NCI-H526 (cell line): ENCODE measurements at regions not wholly inside any gene's neighbourhood (a gene's known extent, or its start where the extent isn't known, plus 50 kb on each side); places are given as distances from the start of the nearest gene placed in this dataset.
"Not testable (repeated sequence)": the region's sequence is repeated elsewhere in the genome, so short reads cannot be mapped to it uniquely, and the experiment has no call there.

Experiments
- DNase-seq, 2 experiments: peaks; one replicate each; lab custom pipeline; 2025; lab: John Stamatoyannopoulos, UW

GRCh38 chr14:106317593-106317992 is 791.2 kb downstream of the TMEM121 start:
- DNase-seq = no peak

GRCh38 chr14:106318700-106319099 is 792.3 kb downstream of the TMEM121 start:
- DNase-seq = peak in 1 of 2 experiments; percentile 64

GRCh38 chr14:106323970-106324369 is 797.6 kb downstream of the TMEM121 start:
- peak in 1 of 2 experiments; percentile 14 for DNase-seq

- DNase-seq = no peak
Measured at GRCh38 chr14:106327234-106327633, 800.9 kb downstream of the TMEM121 start.

- DNase-seq = not testable (repeated sequence)
Measured at GRCh38 chr14:106327702-106328353, 801.4 kb downstream of the TMEM121 start.

- DNase-seq = not testable (repeated sequence)
Measured at GRCh38 chr14:106329243-106329642, 802.9 kb downstream of the TMEM121 start.

GRCh38 chr14:106329987-106330774 is 803.8 kb downstream of the TMEM121 start:
- DNase-seq = not testable (repeated sequence)

- DNase-seq = not testable (repeated sequence)
Measured at GRCh38 chr14:106334428-106335109, 808.2 kb downstream of the TMEM121 start.

GRCh38 chr14:106335110-106335429 is 808.7 kb downstream of the TMEM121 start:
- not testable (repeated sequence) for DNase-seq

GRCh38 chr14:106338775-106339174 is 812.4 kb downstream of the TMEM121 start:
- DNase-seq = not testable (repeated sequence)

- not testable (repeated sequence) for DNase-seq
Measured at GRCh38 chr14:106340658-106341057, 814.3 kb downstream of the TMEM121 start.

- DNase-seq = not testable (repeated sequence)
Measured at GRCh38 chr14:106341161-106341560, 814.8 kb downstream of the TMEM121 start.

GRCh38 chr14:106343626-106344025 is 817.2 kb downstream of the TMEM121 start:
- no peak for DNase-seq

GRCh38 chr14:106344065-106344614 is 817.8 kb downstream of the TMEM121 start:
- not testable (repeated sequence) for DNase-seq

GRCh38 chr14:106344791-106345479 is 818.6 kb downstream of the TMEM121 start:
- not testable (repeated sequence) for DNase-seq

- DNase-seq = no peak
Measured at GRCh38 chr14:106346084-106346483, 819.7 kb downstream of the TMEM121 start.

GRCh38 chr14:106346534-106347290 is 820.3 kb downstream of the TMEM121 start:
- DNase-seq = no peak

- DNase-seq = no peak
Measured at GRCh38 chr14:106347291-106347778, 821.0 kb downstream of the TMEM121 start.

- DNase-seq = no peak
Measured at GRCh38 chr14:106347890-106348755, 821.7 kb downstream of the TMEM121 start.
